H9 (cell line): ENCODE measurements at regions not wholly inside any gene's neighbourhood (a gene's known extent, or its start where the extent isn't known, plus 50 kb on each side); places are given as distances from the start of the nearest gene placed in this dataset.

ENCODE experiments used
- DNase-seq: peaks from one replicate; pipeline ENCODE4 v3.0.0-alpha.2; 2017
- H2AFZ ChIP-seq: one replicate; pipeline ENCODE4 v1.6.1; 2013; ENCODE audit warnings: mild to moderate bottlenecking, low read length, control low read depth, moderate library complexity
- H2AK5ac ChIP-seq: 2 replicates; pipeline ENCODE4 v1.6.1; 2013; ENCODE audit warnings: low read length, control low read depth, mixed read lengths; ENCODE audit not compliant: insufficient read length
- H2BK120ac ChIP-seq: one replicate; pipeline ENCODE4 v1.6.1; 2013; ENCODE audit warnings: low read depth, mild to moderate bottlenecking, low read length, control low read depth, inconsistent platforms; ENCODE audit not compliant: poor library complexity, severe bottlenecking
- H2BK12ac ChIP-seq: 2 replicates; pipeline ENCODE4 v1.6.1; 2013; ENCODE audit warnings: low read length, control low read depth, mixed read lengths, low read depth; ENCODE audit not compliant: insufficient read length
- H2BK15ac ChIP-seq: 2 replicates; pipeline ENCODE4 v1.6.1; 2013; ENCODE audit warnings: low read depth, low read length, control low read depth
- H2BK20ac ChIP-seq: one replicate; pipeline ENCODE4 v1.6.1; 2013; ENCODE audit warnings: low read depth, mild to moderate bottlenecking, low read length, control low read depth, inconsistent platforms; ENCODE audit not compliant: poor library complexity, severe bottlenecking
- H2BK5ac ChIP-seq: 2 replicates; pipeline ENCODE4 v1.6.1; 2013; ENCODE audit warnings: low read length, control low read depth, mixed read lengths; ENCODE audit not compliant: insufficient read length
- H3K14ac ChIP-seq: 2 replicates; pipeline ENCODE4 v1.6.1; 2013; ENCODE audit warnings: low read length, control low read depth; ENCODE audit not compliant: insufficient read depth
- H3K18ac ChIP-seq: 2 replicates; pipeline ENCODE4 v1.6.1; 2013; ENCODE audit warnings: low read depth, mild to moderate bottlenecking, mixed read lengths, low read length, control low read depth; ENCODE audit not compliant: insufficient read length
- H3K23ac ChIP-seq: 2 replicates; pipeline ENCODE4 v1.6.1; 2013; ENCODE audit warnings: low read length, control low read depth, mixed read lengths, low read depth; ENCODE audit not compliant: insufficient read length
- H3K23me2 ChIP-seq: 2 replicates; pipeline ENCODE4 v1.6.1; 2013; ENCODE audit warnings: low read depth, mild to moderate bottlenecking, mixed read lengths, low read length, control low read depth; ENCODE audit not compliant: insufficient read length, poor library complexity, severe bottlenecking
- H3K27ac ChIP-seq: 2 replicates; pipeline ENCODE4 v1.5.1; 2013; ENCODE audit warnings: low read length, control low read depth, mixed read lengths, low read depth; ENCODE audit not compliant: insufficient read length
- H3K27me3 ChIP-seq: 2 replicates; pipeline ENCODE4 v1.6.1; 2013; ENCODE audit warnings: low read length, control low read depth, inconsistent platforms; ENCODE audit not compliant: insufficient read depth
- H3K4ac ChIP-seq: 2 replicates; pipeline ENCODE4 v1.6.1; 2013; ENCODE audit warnings: low read depth, mild to moderate bottlenecking, control low read depth, inconsistent platforms, low read length, moderate library complexity
- H3K4me1 ChIP-seq: 2 replicates; pipeline ENCODE4 v1.6.1; 2013; ENCODE audit warnings: low read length, control low read depth, inconsistent platforms; ENCODE audit not compliant: insufficient read depth
- H3K4me2 ChIP-seq: 2 replicates; pipeline ENCODE4 v1.6.1; 2013; ENCODE audit warnings: low read length, control low read depth, mixed read lengths; ENCODE audit not compliant: insufficient read length, insufficient read depth
- H3K56ac ChIP-seq: 2 replicates; pipeline ENCODE4 v1.6.1; 2013; ENCODE audit warnings: low read depth, mild to moderate bottlenecking, mixed read lengths, low read length, control low read depth; ENCODE audit not compliant: insufficient read length
- H3K79me1 ChIP-seq: 2 replicates; pipeline ENCODE4 v1.6.1; 2013; ENCODE audit warnings: low read depth, mild to moderate bottlenecking, moderate library complexity, low read length, control low read depth, inconsistent platforms; ENCODE audit not compliant: insufficient read depth, poor library complexity, severe bottlenecking
- H3K79me2 ChIP-seq: 2 replicates; pipeline ENCODE4 v1.6.1; 2013; ENCODE audit warnings: low read length, control low read depth, inconsistent platforms; ENCODE audit not compliant: insufficient read depth
- H3K9ac ChIP-seq: 2 replicates; pipeline ENCODE4 v1.6.1; 2013; ENCODE audit warnings: low read length, control low read depth, mixed read lengths; ENCODE audit not compliant: insufficient read length; ENCODE audit errors: extremely low read depth
- H3K9me3 ChIP-seq: one replicate; pipeline ENCODE4 v1.6.1; 2013; ENCODE audit warnings: low read depth, low read length, inconsistent platforms; ENCODE audit not compliant: control insufficient read depth
- H3T11ph ChIP-seq: one replicate; pipeline ENCODE4 v1.6.1; 2013; ENCODE audit warnings: mild to moderate bottlenecking, low read length, control low read depth, inconsistent platforms
- H4K20me1 ChIP-seq: one replicate; pipeline ENCODE4 v1.6.1; 2013; ENCODE audit not compliant: control insufficient read depth, insufficient read length, insufficient read depth
- H4K5ac ChIP-seq: 2 replicates; pipeline ENCODE4 v1.6.1; 2013; ENCODE audit warnings: low read depth, mild to moderate bottlenecking, mixed read lengths, low read length, control low read depth; ENCODE audit not compliant: insufficient read length
- H4K8ac ChIP-seq: replicated peaks from 2 replicates; pipeline ENCODE4 v1.6.1; 2013; ENCODE audit warnings: low read length, control low read depth, mixed read lengths, low read depth; ENCODE audit not compliant: insufficient read length
- H4K91ac ChIP-seq: 2 replicates; pipeline ENCODE4 v1.6.1; 2013; ENCODE audit warnings: low read depth, mild to moderate bottlenecking, moderate library complexity, mixed read lengths, low read length, control low read depth; ENCODE audit not compliant: insufficient read length
- H3K27ac Mint-ChIP-seq, 3 experiments: 2 replicates in 2 of 3; 3 replicates in 1 of 3; pipeline ENCODE4 v1.8.0; 2020 to 2021; ENCODE audit warnings: mixed read lengths in 3 of 3, mild to moderate bottlenecking in 1 of 3, moderate library complexity in 1 of 3
- H3K27me3 Mint-ChIP-seq: 2 replicates; pipeline ENCODE4 v1.8.0; 2021; ENCODE audit warnings: low read depth, mild to moderate bottlenecking, moderate library complexity, mixed read lengths
- H3K36me3 Mint-ChIP-seq, 3 experiments: 2 replicates in 2 of 3; 3 replicates in 1 of 3; pipeline ENCODE4 v1.8.0; 2020 to 2021; ENCODE audit warnings: low read depth in 3 of 3, mixed read lengths in 3 of 3; ENCODE audit not compliant: insufficient read depth in 1 of 3
- H3K4me1 Mint-ChIP-seq, 2 experiments: 2 replicates each; pipeline ENCODE4 v1.8.0; 2020; ENCODE audit warnings: mixed read lengths in 2 of 2
- H3K4me3 Mint-ChIP-seq, 2 experiments: 2 replicates in 1 of 2; 3 replicates in 1 of 2; pipeline ENCODE4 v1.8.0; 2020 to 2021; ENCODE audit warnings: mild to moderate bottlenecking in 2 of 2, mixed read lengths in 2 of 2, moderate library complexity in 1 of 2
- H3K9me3 Mint-ChIP-seq, 2 experiments: 2 replicates in 1 of 2; 3 replicates in 1 of 2; pipeline ENCODE4 v1.8.0; 2020; ENCODE audit warnings: mild to moderate bottlenecking in 2 of 2, mixed read lengths in 2 of 2, moderate library complexity in 1 of 2
- WGBS: extraction: QIAGEN DNeasy Blood & Tissue Kit; methylation state at CpG from one replicate; pipeline ENCODE4 v1.1.7; 2013; ENCODE audit warnings: missing lambda C conversion rate, low lambda C conversion rate, mixed read lengths; ENCODE audit not compliant: insufficient read length; ENCODE audit errors: extremely low coverage; 5-methylcytosine and 5-hydroxymethylcytosine counted together
- TF ChIP-seq, protein P1 (sequence below): fragments of 200-600 bp; sonication (generic); conservative IDR thresholded peaks from 3 replicates; pipeline ENCODE4 v1.8.0; 2021; ENCODE audit warnings: antibody characterized with exemption, mild to moderate bottlenecking

DNA sequence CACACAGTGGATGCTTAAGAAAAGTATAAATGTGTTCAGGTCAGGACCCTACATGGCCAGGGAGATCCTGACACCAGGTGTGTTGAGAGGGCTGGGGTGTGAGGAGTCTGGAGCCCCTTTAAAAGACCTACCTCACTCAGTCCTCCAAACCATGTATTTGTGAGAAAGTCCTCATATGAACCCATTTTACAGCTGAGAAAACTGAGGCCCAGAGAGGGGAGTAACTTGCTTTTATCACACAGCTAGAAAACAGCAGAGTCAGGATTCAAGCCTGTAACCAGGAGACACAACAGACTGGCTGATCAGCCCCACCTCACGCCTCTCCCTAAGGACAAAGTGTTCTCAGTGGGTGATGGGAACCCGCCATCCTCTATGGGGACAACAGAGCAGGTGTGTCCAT lies 706.7 kb downstream of the PTPRU start:
- no peak overlapping the region for H4K91ac ChIP-seq
- H3K27ac ChIP-seq: no peak overlapping the region
- H3K27me3 ChIP-seq: no peaks in the 10 kb centered on the region
- Mint-ChIP-seq H3K4me3 (no peak overlapping the region), H3K36me3 (no peaks in the 10 kb centered on the region), H3K4me1 (peaks cover 20 to 29% of the 10 kb centered on the region in 2 experiments), H3K27ac (no peak overlapping the region), H3K9me3 (no peaks in the 10 kb centered on the region), H3K27me3 (peaks cover 4% of the 10 kb centered on the region)
- no peak overlapping the region for H3K18ac ChIP-seq
- H2AFZ ChIP-seq: no peak overlapping the region
- no peak overlapping the region for H4K5ac ChIP-seq
- DNase-seq: no peak
- H3K4ac ChIP-seq: no peak overlapping the region
- H2BK12ac ChIP-seq: no peak overlapping the region
- no peak overlapping the region for H2BK120ac ChIP-seq
- H2AK5ac ChIP-seq: no peak overlapping the region
- no peak overlapping the region for H3K23ac ChIP-seq
- no peaks in the 10 kb centered on the region for H3K9me3 ChIP-seq
- WGBS: no CpG with 5 or more reads among the region's 2 CpGs
- no peak overlapping the region for H3K9ac ChIP-seq
- no peak overlapping the region for H3K4me2 ChIP-seq
- H2BK20ac ChIP-seq: no peak overlapping the region
- H4K20me1 ChIP-seq: no peaks in the 10 kb centered on the region
- peaks cover 8% of the 10 kb centered on the region; the same call in 1 of the 2 replicates for H3K4me1 ChIP-seq
- H3K79me2 ChIP-seq: no peaks in the 10 kb centered on the region
- H3K23me2 ChIP-seq: no peaks in the 10 kb centered on the region
- no peak overlapping the region for H4K8ac ChIP-seq
- H2BK5ac ChIP-seq: no peak overlapping the region
- H3K79me1 ChIP-seq: no peaks in the 10 kb centered on the region
- H3K56ac ChIP-seq: no peak overlapping the region
- no peak overlapping the region for H3T11ph ChIP-seq
- TF ChIP-seq, protein P1, sequence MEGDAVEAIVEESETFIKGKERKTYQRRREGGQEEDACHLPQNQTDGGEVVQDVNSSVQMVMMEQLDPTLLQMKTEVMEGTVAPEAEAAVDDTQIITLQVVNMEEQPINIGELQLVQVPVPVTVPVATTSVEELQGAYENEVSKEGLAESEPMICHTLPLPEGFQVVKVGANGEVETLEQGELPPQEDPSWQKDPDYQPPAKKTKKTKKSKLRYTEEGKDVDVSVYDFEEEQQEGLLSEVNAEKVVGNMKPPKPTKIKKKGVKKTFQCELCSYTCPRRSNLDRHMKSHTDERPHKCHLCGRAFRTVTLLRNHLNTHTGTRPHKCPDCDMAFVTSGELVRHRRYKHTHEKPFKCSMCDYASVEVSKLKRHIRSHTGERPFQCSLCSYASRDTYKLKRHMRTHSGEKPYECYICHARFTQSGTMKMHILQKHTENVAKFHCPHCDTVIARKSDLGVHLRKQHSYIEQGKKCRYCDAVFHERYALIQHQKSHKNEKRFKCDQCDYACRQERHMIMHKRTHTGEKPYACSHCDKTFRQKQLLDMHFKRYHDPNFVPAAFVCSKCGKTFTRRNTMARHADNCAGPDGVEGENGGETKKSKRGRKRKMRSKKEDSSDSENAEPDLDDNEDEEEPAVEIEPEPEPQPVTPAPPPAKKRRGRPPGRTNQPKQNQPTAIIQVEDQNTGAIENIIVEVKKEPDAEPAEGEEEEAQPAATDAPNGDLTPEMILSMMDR: no peak
- H2BK15ac ChIP-seq: no peak overlapping the region
- no peak overlapping the region for H3K14ac ChIP-seq
